ENCODE measurements at regions not wholly inside any gene's neighbourhood (a gene's known extent, or its start where the extent isn't known, plus 50 kb on each side); places are given as distances from the start of the nearest gene placed in this dataset.
A peak's percentile ranks its signal among the peaks of the same experiment; 100 is the strongest.

DNA sequence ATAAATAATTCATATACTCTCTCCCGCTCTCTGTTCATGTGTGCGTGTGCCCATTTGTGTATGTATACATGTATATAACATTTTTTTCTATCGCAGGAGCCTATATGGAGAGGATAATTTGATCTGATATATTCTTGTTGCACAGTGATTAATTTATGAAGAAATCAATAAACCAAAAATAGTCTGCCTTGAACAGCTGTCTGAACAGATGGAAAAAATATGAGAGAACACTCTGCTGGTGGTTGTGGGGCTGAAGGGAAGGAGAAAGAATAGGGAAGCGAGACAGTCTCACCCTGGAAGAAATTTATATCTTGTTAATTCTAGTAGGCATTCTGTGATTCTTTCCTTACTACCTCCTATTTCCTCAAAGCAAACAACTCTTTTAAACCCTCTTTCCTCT lies 96.6 kb upstream of the B3GAT2 start:
- Histone ChIP-seq H3K27ac (ENCODE audit: low read length) (no peak overlapping the region), H3K4me1 (ENCODE audit: control insufficient read depth, insufficient read depth, low read length) (no peaks in the 10 kb centered on the region), H3K9me3 (ENCODE audit: control insufficient read depth, insufficient read depth, low read depth, low read length) (no peaks in the 10 kb centered on the region), H3K4me3 (ENCODE audit: low read depth in 2 of 2, low read length in 2 of 2) (no peak overlapping the region), H3K27me3 (ENCODE audit: control insufficient read depth, insufficient read depth, low read length) (no peaks in the 10 kb centered on the region), H3K36me3 (ENCODE audit: control insufficient read depth, insufficient read depth, low read length) (no peaks in the 10 kb centered on the region)
- TF ChIP-seq SIN3A (IDR thresholded peaks at IDR 0.05; ENCODE audit: borderline replicate concordance, insufficient read depth, low read depth, low read length) (no peak), TCF7L2 (IDR thresholded peaks at IDR 0.05; ENCODE audit: low read depth, low read length) (no peak), POLR2AphosphoS5 (IDR thresholded peaks at IDR 0.05; ENCODE audit: low read depth, low read length) (no peak)
- TF ChIP-seq, protein P1, sequence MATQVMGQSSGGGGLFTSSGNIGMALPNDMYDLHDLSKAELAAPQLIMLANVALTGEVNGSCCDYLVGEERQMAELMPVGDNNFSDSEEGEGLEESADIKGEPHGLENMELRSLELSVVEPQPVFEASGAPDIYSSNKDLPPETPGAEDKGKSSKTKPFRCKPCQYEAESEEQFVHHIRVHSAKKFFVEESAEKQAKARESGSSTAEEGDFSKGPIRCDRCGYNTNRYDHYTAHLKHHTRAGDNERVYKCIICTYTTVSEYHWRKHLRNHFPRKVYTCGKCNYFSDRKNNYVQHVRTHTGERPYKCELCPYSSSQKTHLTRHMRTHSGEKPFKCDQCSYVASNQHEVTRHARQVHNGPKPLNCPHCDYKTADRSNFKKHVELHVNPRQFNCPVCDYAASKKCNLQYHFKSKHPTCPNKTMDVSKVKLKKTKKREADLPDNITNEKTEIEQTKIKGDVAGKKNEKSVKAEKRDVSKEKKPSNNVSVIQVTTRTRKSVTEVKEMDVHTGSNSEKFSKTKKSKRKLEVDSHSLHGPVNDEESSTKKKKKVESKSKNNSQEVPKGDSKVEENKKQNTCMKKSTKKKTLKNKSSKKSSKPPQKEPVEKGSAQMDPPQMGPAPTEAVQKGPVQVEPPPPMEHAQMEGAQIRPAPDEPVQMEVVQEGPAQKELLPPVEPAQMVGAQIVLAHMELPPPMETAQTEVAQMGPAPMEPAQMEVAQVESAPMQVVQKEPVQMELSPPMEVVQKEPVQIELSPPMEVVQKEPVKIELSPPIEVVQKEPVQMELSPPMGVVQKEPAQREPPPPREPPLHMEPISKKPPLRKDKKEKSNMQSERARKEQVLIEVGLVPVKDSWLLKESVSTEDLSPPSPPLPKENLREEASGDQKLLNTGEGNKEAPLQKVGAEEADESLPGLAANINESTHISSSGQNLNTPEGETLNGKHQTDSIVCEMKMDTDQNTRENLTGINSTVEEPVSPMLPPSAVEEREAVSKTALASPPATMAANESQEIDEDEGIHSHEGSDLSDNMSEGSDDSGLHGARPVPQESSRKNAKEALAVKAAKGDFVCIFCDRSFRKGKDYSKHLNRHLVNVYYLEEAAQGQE (IDR thresholded peaks at IDR 0.05; ENCODE audit: insufficient read depth in 1 of 2, low read depth in 2 of 2, low read length in 1 of 2) = no peak
- CTCF ChIA-PET = no interaction called here
- DNase-seq (ENCODE audit: low read depth, low spot score) = no peak
- ATAC-seq = no peak
- intact Hi-C loops (cut with micrococcal nuclease; ENCODE audit: unreplicated experiment) (no loop called here), in situ Hi-C loops (cut with HindIII; ENCODE audit: low pct_unique_long_range_greater_than_20kb, low sequenced_read_pairs) (no loop called here)
- POLR2A ChIA-PET = no interaction called here
- BruUV-seq (replicated peaks) = no TSS peak

DNA sequence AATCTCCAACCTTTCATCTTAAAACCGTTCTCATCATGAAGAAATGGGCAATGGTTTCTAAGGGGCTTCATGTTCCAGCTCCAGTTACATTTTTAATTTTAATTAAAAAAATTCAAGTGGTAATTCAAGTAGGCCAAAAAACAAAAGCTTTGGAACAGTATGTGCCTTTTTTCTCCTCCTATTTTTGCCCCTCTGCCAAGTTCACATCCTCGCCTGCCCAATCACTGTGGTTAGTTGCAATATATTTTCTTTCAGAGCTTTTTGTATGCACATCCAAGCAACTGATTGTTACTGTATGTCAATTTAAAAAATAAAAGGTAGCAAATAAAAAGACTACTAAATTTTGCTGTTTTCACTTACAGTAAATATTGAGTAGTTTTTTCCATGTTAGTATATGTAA lies 99.8 kb upstream of the B3GAT2 start:
- ATAC-seq (no peak), DNase-seq (ENCODE audit: low read depth, low spot score) (no peak)
- Histone ChIP-seq H3K36me3 (ENCODE audit: control insufficient read depth, insufficient read depth, low read length) (no peaks in the 10 kb centered on the region), H3K9me3 (ENCODE audit: control insufficient read depth, insufficient read depth, low read depth, low read length) (no peaks in the 10 kb centered on the region), H3K4me3 (ENCODE audit: low read depth in 2 of 2, low read length in 2 of 2) (no peak overlapping the region), H3K4me1 (ENCODE audit: control insufficient read depth, insufficient read depth, low read length) (no peaks in the 10 kb centered on the region), H3K27me3 (ENCODE audit: control insufficient read depth, insufficient read depth, low read length) (no peaks in the 10 kb centered on the region), H3K27ac (ENCODE audit: low read length) (no peak overlapping the region)
- ChIA-PET POLR2A (no interaction called here), CTCF (no interaction called here)
- BruUV-seq (replicated peaks) = no TSS peak
- TF ChIP-seq, protein P2, sequence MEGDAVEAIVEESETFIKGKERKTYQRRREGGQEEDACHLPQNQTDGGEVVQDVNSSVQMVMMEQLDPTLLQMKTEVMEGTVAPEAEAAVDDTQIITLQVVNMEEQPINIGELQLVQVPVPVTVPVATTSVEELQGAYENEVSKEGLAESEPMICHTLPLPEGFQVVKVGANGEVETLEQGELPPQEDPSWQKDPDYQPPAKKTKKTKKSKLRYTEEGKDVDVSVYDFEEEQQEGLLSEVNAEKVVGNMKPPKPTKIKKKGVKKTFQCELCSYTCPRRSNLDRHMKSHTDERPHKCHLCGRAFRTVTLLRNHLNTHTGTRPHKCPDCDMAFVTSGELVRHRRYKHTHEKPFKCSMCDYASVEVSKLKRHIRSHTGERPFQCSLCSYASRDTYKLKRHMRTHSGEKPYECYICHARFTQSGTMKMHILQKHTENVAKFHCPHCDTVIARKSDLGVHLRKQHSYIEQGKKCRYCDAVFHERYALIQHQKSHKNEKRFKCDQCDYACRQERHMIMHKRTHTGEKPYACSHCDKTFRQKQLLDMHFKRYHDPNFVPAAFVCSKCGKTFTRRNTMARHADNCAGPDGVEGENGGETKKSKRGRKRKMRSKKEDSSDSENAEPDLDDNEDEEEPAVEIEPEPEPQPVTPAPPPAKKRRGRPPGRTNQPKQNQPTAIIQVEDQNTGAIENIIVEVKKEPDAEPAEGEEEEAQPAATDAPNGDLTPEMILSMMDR (IDR thresholded peaks at IDR 0.05) = no peak
- TF ChIP-seq TCF7L2 (IDR thresholded peaks at IDR 0.05; ENCODE audit: low read depth, low read length) (no peak), SIN3A (IDR thresholded peaks at IDR 0.05; ENCODE audit: borderline replicate concordance, insufficient read depth, low read depth, low read length) (no peak), POLR2AphosphoS5 (IDR thresholded peaks at IDR 0.05; ENCODE audit: low read depth, low read length) (no peak)
- in situ Hi-C loops (cut with HindIII; ENCODE audit: low pct_unique_long_range_greater_than_20kb, low sequenced_read_pairs) = no loop called here
- intact Hi-C loops (cut with micrococcal nuclease; ENCODE audit: unreplicated experiment) = no loop called here

DNA sequence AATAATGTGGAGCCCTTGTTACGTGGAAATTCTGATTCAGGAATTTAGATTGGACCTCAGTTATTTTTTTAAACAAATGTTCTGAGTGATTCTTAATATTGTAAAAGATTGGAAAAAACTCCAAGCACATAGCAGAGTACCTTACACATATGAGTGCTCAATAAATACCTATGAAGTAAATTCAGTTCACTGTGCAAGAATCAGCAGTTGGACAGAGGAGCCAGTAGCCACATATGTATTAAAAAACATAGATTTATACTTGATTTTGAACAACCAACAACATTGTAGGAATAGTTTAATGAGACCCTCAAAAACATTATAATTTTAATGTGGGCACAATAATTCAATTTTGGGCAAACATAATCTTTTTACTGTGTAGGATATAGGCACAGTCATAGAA lies 109.3 kb upstream of the B3GAT2 start:
- no peak for TF ChIP-seq SIN3A (IDR thresholded peaks at IDR 0.05; ENCODE audit: borderline replicate concordance, insufficient read depth, low read depth, low read length)
- TF ChIP-seq, protein P1 (IDR thresholded peaks at IDR 0.05; ENCODE audit: insufficient read depth in 1 of 2, low read depth in 2 of 2, low read length in 1 of 2) = peak in 1 of 2 experiments; percentile 47; a peak in 1 of 4 replicates
- no peak for TF ChIP-seq TCF7L2 (IDR thresholded peaks at IDR 0.05; ENCODE audit: low read depth, low read length)
- TF ChIP-seq, protein P2 (IDR thresholded peaks at IDR 0.05) = no peak
- TF ChIP-seq POLR2AphosphoS5 (IDR thresholded peaks at IDR 0.05; ENCODE audit: low read depth, low read length) = no peak
- no peak overlapping the region for H3K4me3 ChIP-seq (ENCODE audit: low read depth in 2 of 2, low read length in 2 of 2)
- BruUV-seq (replicated peaks) = no TSS peak
- H3K36me3 ChIP-seq (ENCODE audit: control insufficient read depth, insufficient read depth, low read length) = no peaks in the 10 kb centered on the region
- in situ Hi-C loops (cut with HindIII; ENCODE audit: low pct_unique_long_range_greater_than_20kb, low sequenced_read_pairs) = no loop called here
- CTCF ChIA-PET = no interaction called here
- no peaks in the 10 kb centered on the region for H3K4me1 ChIP-seq (ENCODE audit: control insufficient read depth, insufficient read depth, low read length)
- no peaks in the 10 kb centered on the region for H3K9me3 ChIP-seq (ENCODE audit: control insufficient read depth, insufficient read depth, low read depth, low read length)
- DNase-seq (ENCODE audit: low read depth, low spot score) = no peak
- intact Hi-C loops (cut with micrococcal nuclease; ENCODE audit: unreplicated experiment) = no loop called here
- H3K27ac ChIP-seq (ENCODE audit: low read length) = no peak overlapping the region
- POLR2A ChIA-PET = no interaction called here
- no peaks in the 10 kb centered on the region for H3K27me3 ChIP-seq (ENCODE audit: control insufficient read depth, insufficient read depth, low read length)
- ATAC-seq = no peak
